Hepatocyte (in vitro differentiated cells): ENCODE measurements at regions not wholly inside any gene's neighbourhood (a gene's known extent, or its start where the extent isn't known, plus 50 kb on each side); places are given as distances from the start of the nearest gene placed in this dataset.
"Not testable (repeated sequence)": the region's sequence is repeated elsewhere in the genome, so short reads cannot be mapped to it uniquely, and the experiment has no call there.

Experiments used
- EZH2phosphoT487 ChIP-seq: fragments of 200-600 bp; sonication (generic); IDR thresholded peaks from one replicate; pipeline ENCODE4 v1.6.1; 2018; ENCODE audit warnings: antibody characterized with exemption, mild to moderate bottlenecking, low read depth, moderate library complexity; ENCODE audit not compliant: unreplicated experiment, severe bottlenecking
- TF ChIP-seq, protein P1 (sequence below): fragments of 200-600 bp; sonication (generic); IDR thresholded peaks from 2 replicates; pipeline ENCODE4 v1.5.1; 2016; ENCODE audit warnings: antibody characterized with exemption, mild to moderate bottlenecking; ENCODE audit not compliant: poor library complexity

DNA sequence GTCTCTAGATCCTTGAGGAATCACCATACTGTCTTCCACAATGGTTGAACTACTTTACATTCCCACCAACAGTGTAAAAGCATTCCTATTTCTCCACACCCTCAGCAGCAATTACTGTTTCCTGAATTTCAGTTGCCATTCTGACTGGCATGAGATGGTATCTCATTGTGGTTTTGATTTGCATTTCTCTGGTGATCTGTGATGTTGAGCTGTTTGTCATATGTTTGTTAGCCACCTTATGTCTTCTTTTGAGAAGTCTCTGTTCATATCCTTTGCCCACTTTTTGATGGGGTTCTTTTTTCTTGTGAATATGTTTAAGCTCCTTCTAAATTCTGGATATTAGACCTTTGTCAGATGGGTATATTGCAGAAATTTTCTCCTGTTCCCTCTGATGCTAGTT is 356.0 kb downstream of the IGSF11 start:
- TF ChIP-seq, protein P1, sequence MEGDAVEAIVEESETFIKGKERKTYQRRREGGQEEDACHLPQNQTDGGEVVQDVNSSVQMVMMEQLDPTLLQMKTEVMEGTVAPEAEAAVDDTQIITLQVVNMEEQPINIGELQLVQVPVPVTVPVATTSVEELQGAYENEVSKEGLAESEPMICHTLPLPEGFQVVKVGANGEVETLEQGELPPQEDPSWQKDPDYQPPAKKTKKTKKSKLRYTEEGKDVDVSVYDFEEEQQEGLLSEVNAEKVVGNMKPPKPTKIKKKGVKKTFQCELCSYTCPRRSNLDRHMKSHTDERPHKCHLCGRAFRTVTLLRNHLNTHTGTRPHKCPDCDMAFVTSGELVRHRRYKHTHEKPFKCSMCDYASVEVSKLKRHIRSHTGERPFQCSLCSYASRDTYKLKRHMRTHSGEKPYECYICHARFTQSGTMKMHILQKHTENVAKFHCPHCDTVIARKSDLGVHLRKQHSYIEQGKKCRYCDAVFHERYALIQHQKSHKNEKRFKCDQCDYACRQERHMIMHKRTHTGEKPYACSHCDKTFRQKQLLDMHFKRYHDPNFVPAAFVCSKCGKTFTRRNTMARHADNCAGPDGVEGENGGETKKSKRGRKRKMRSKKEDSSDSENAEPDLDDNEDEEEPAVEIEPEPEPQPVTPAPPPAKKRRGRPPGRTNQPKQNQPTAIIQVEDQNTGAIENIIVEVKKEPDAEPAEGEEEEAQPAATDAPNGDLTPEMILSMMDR: not testable (repeated sequence)
- TF ChIP-seq EZH2phosphoT487: not testable (repeated sequence)
